H1 (cell line): ENCODE measurements at regions not wholly inside any gene's neighbourhood (a gene's known extent, or its start where the extent isn't known, plus 50 kb on each side); places are given as distances from the start of the nearest gene placed in this dataset.

Experiments
- CBX5 ChIP-seq: fragments of 300-800, 300-1000 bp; sonication (generic); IDR thresholded peaks from 2 replicates; pipeline ENCODE4 v1.7.1; 2016; ENCODE audit warnings: antibody characterized with exemption, low read length, low read depth
- CHD7 ChIP-seq: fragments of 300-600 bp; sonication (generic); IDR thresholded peaks from 2 replicates; pipeline ENCODE4 v1.7.1; 2012; ENCODE audit warnings: low read length, moderate library complexity, mild to moderate bottlenecking, inconsistent platforms; ENCODE audit not compliant: insufficient replicate concordance
- CTCF ChIP-seq, 3 experiments: IDR thresholded peaks; 1 replicate in 2 of 3; 2 replicates in 1 of 3; pipeline versions ENCODE4 v1.5.1 to v1.6.1; 2011; ENCODE audit warnings: low read length in 3 of 3, mild to moderate bottlenecking in 3 of 3, inconsistent platforms in 2 of 3, low read depth in 1 of 3, moderate library complexity in 1 of 3; ENCODE audit not compliant: insufficient read depth in 1 of 3; ENCODE audit errors: control extremely low read depth in 1 of 3
- EP300 ChIP-seq, 2 experiments: IDR thresholded peaks; 1 replicate in 1 of 2; 2 replicates in 1 of 2; pipeline ENCODE4 v1.6.1; 2011 to 2012; ENCODE audit warnings: low read depth in 2 of 2, low read length in 2 of 2, mild to moderate bottlenecking in 2 of 2, borderline replicate concordance in 1 of 2, inconsistent platforms in 1 of 2, moderate library complexity in 1 of 2
- EZH2 ChIP-seq: fragments of 200-600 bp; sonication (generic); IDR thresholded peaks from 2 replicates; pipeline ENCODE4 v1.7.1; 2012; ENCODE audit warnings: low read depth, mild to moderate bottlenecking, moderate library complexity, low read length, inconsistent platforms; ENCODE audit not compliant: severe bottlenecking
- POLR2AphosphoS5 ChIP-seq: IDR thresholded peaks from 2 replicates; pipeline ENCODE4 v1.6.1; 2011; ENCODE audit warnings: low read depth, low read length
- RAD21 ChIP-seq, 2 experiments: IDR thresholded peaks in 1 of 2; conservative IDR thresholded peaks in 1 of 2; 2 replicates each; pipeline ENCODE4 v1.6.1; 2011; ENCODE audit warnings: low read depth in 2 of 2, low read length in 2 of 2, improper control_type of control experiment in 1 of 2, inconsistent platforms in 1 of 2, mild to moderate bottlenecking in 1 of 2, moderate library complexity in 1 of 2
- TAF1 ChIP-seq: IDR thresholded peaks from 2 replicates; pipeline ENCODE4 v1.6.1; 2011; ENCODE audit warnings: mild to moderate bottlenecking, low read depth, low read length
- TF ChIP-seq, protein P1 (sequence below): IDR thresholded peaks from 2 replicates; pipeline ENCODE4 v1.6.1; 2012; ENCODE audit warnings: inconsistent platforms

- TF ChIP-seq, protein P1, sequence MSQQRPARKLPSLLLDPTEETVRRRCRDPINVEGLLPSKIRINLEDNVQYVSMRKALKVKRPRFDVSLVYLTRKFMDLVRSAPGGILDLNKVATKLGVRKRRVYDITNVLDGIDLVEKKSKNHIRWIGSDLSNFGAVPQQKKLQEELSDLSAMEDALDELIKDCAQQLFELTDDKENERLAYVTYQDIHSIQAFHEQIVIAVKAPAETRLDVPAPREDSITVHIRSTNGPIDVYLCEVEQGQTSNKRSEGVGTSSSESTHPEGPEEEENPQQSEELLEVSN = no peak
- TF ChIP-seq EP300 (IDR thresholded peaks at IDR 0.05; ENCODE audit: borderline replicate concordance in 1 of 2, low read depth in 2 of 2, low read length in 2 of 2) (no peak), RAD21 (IDR thresholded peaks at IDR 0.05 in 1 of 2, conservative IDR thresholded peaks at IDR 0.05 in 1 of 2; ENCODE audit: low read depth in 2 of 2, low read length in 2 of 2) (no peak), CTCF (IDR thresholded peaks at IDR 0.05; ENCODE audit: control extremely low read depth in 1 of 3, insufficient read depth in 1 of 3, low read depth in 1 of 3, low read length in 3 of 3) (no peak), TAF1 (no peak), POLR2AphosphoS5 (no peak), EZH2 (no peak), CBX5 (no peak), CHD7 (no peak)
Measured at GRCh38 chr7:125780153-125780552, 850.5 kb upstream of the POT1 start.
